Neural progenitor cell (in vitro differentiated cells): ENCODE measurements at regions not wholly inside any gene's neighbourhood (a gene's known extent, or its start where the extent isn't known, plus 50 kb on each side); places are given as distances from the start of the nearest gene placed in this dataset.

Experiments
- DNase-seq: peaks from one replicate; pipeline ENCODE4 v3.0.0-alpha.2; 2016; ENCODE audit warnings: low spot score
- H2AFZ ChIP-seq: fragments of 200-600 bp; sonication (generic); replicated peaks from 2 replicates; pipeline ENCODE4 v1.6.1; 2016; ENCODE audit warnings: antibody characterized with exemption
- H3F3A ChIP-seq: fragments of 200-600 bp; sonication (generic); 2 replicates; pipeline ENCODE4 v1.6.1; 2016; ENCODE audit warnings: antibody characterized with exemption, low read depth
- H3K27ac ChIP-seq: fragments of 200-600 bp; sonication (generic); 2 replicates; pipeline ENCODE4 v1.5.1; 2016; ENCODE audit warnings: mild to moderate bottlenecking
- H3K27me3 ChIP-seq: fragments of 200-600 bp; sonication (generic); 2 replicates; pipeline ENCODE4 v1.6.1; 2016; ENCODE audit warnings: mild to moderate bottlenecking, moderate library complexity
- H3K36me3 ChIP-seq: fragments of 200-600 bp; sonication (generic); 2 replicates; pipeline ENCODE4 v1.5.1; 2016
- H3K4me1 ChIP-seq: fragments of 200-600 bp; sonication (generic); 2 replicates; pipeline ENCODE4 v1.6.1; 2016; ENCODE audit warnings: mixed run types
- H3K4me2 ChIP-seq: fragments of 200-600 bp; sonication (generic); 2 replicates; pipeline ENCODE4 v1.6.1; 2016
- H3K4me3 ChIP-seq: fragments of 200-600 bp; sonication (generic); 2 replicates; pipeline ENCODE4 v1.5.1; 2016
- H3K79me2 ChIP-seq: fragments of 200-600 bp; sonication (generic); 2 replicates; pipeline ENCODE4 v1.6.1; 2016; ENCODE audit warnings: low read depth
- H3K9ac ChIP-seq: fragments of 200-600 bp; sonication (generic); 2 replicates; pipeline ENCODE4 v1.6.1; 2016
- H3K9me3 ChIP-seq: fragments of 200-600 bp; sonication (generic); 2 replicates; pipeline ENCODE4 v1.5.1; 2016; ENCODE audit warnings: low read depth
- H4K20me1 ChIP-seq: fragments of 200-600 bp; sonication (generic); 2 replicates; pipeline ENCODE4 v1.6.1; 2016; ENCODE audit warnings: low read depth
- H3K27ac Mint-ChIP-seq: 3 replicates; pipeline ENCODE4 v1.8.0; 2021; ENCODE audit warnings: mixed read lengths
- H3K27me3 Mint-ChIP-seq: 2 replicates; pipeline ENCODE4 v1.8.0; 2022; ENCODE audit warnings: low read depth, mild to moderate bottlenecking, inconsistent platforms, moderate library complexity, mixed read lengths; ENCODE audit not compliant: insufficient read depth
- H3K36me3 Mint-ChIP-seq: 3 replicates; pipeline ENCODE4 v1.8.0; 2021; ENCODE audit warnings: mixed read lengths
- H3K4me1 Mint-ChIP-seq: 3 replicates; pipeline ENCODE4 v1.8.0; 2021; ENCODE audit warnings: mixed read lengths
- H3K4me3 Mint-ChIP-seq: 3 replicates; pipeline ENCODE4 v1.8.0; 2021; ENCODE audit warnings: mild to moderate bottlenecking, moderate library complexity, mixed read lengths
- H3K9me3 Mint-ChIP-seq: 3 replicates; pipeline ENCODE4 v1.8.0; 2020; ENCODE audit warnings: mixed read lengths
- CTCF ChIP-seq: fragments of 200-600 bp; sonication (generic); IDR thresholded peaks from 2 replicates; pipeline ENCODE4 v1.5.1; 2017; ENCODE audit warnings: antibody characterized with exemption, mild to moderate bottlenecking
- EZH2 ChIP-seq: fragments of 200-600 bp; sonication (generic); IDR thresholded peaks from 2 replicates; pipeline ENCODE4 v1.6.1; 2017; ENCODE audit warnings: antibody characterized with exemption, mild to moderate bottlenecking, moderate library complexity
- EZH2phosphoT487 ChIP-seq: fragments of 200-600 bp; sonication (generic); IDR thresholded peaks from 2 replicates; pipeline ENCODE4 v1.6.1; 2017; ENCODE audit warnings: antibody characterized with exemption

DNA sequence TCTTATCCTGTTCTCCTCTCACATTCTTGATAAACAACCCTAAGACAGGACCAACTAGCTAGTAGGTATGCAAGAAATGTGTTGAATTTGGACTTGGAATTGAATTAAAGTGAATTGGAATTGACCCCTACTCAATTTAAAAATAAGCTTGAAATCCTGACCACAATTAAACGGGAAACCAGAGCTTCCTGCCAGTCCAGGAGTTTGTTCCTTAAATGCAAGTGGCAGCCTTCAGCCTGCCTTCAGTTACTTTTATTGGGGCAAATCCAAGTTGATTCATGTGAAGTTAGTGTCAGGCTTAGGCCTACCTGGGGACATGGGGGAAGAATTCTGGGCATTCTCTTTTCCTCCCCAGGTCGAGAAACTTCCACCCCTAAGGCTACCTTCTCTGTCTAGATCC is 457.6 kb downstream of the BCL11A start:
- no peaks in the 10 kb centered on the region for H3K9me3 ChIP-seq
- no peaks in the 10 kb centered on the region for H3K79me2 ChIP-seq
- H2AFZ ChIP-seq: no peak overlapping the region
- no peaks in the 10 kb centered on the region for H3F3A ChIP-seq
- H3K9ac ChIP-seq: no peak overlapping the region
- peaks cover 7% of the 10 kb centered on the region for H3K27me3 Mint-ChIP-seq
- no peak for TF ChIP-seq EZH2phosphoT487
- TF ChIP-seq CTCF: no peak
- TF ChIP-seq EZH2: no peak
- H3K4me1 ChIP-seq: no peaks in the 10 kb centered on the region
- no peak overlapping the region for H3K4me2 ChIP-seq
- no peaks in the 10 kb centered on the region for H3K36me3 Mint-ChIP-seq
- no peak overlapping the region for H3K27ac ChIP-seq
- H3K27ac Mint-ChIP-seq: no peak overlapping the region
- H3K36me3 ChIP-seq: no peaks in the 10 kb centered on the region
- no peak overlapping the region for H3K4me3 ChIP-seq
- no peak for DNase-seq
- no peaks in the 10 kb centered on the region for H4K20me1 ChIP-seq
- H3K27me3 ChIP-seq: no peaks in the 10 kb centered on the region
- H3K4me3 Mint-ChIP-seq: no peak overlapping the region
- peaks cover 4% of the 10 kb centered on the region for H3K4me1 Mint-ChIP-seq
- no peaks in the 10 kb centered on the region for H3K9me3 Mint-ChIP-seq

- H4K20me1 ChIP-seq: no peaks in the 10 kb centered on the region
- H3K9me3 ChIP-seq: no peaks in the 10 kb centered on the region
- no peaks in the 10 kb centered on the region for H3K9me3 Mint-ChIP-seq
- H3K4me3 Mint-ChIP-seq: no peak overlapping the region
- H2AFZ ChIP-seq: no peak overlapping the region
- no peaks in the 10 kb centered on the region for H3K27me3 ChIP-seq
- no peaks in the 10 kb centered on the region for H3K36me3 Mint-ChIP-seq
- H3K79me2 ChIP-seq: no peaks in the 10 kb centered on the region
- H3K4me3 ChIP-seq: no peak overlapping the region
- no peaks in the 10 kb centered on the region for H3K4me1 ChIP-seq
- no peaks in the 10 kb centered on the region for H3K36me3 ChIP-seq
- H3F3A ChIP-seq: no peaks in the 10 kb centered on the region
- TF ChIP-seq EZH2phosphoT487: no peak
- no peak for TF ChIP-seq EZH2
- no peak for TF ChIP-seq CTCF
- no peak overlapping the region for H3K4me2 ChIP-seq
- peaks cover 6% of the 10 kb centered on the region for H3K27me3 Mint-ChIP-seq
- no peak overlapping the region for H3K9ac ChIP-seq
- H3K4me1 Mint-ChIP-seq: peaks cover 4% of the 10 kb centered on the region
- no peak overlapping the region for H3K27ac ChIP-seq
- DNase-seq: no peak
- no peak overlapping the region for H3K27ac Mint-ChIP-seq
These were observed 458.1 kb downstream of the BCL11A start for GRCh38 chr2:60095202-60095815.

DNA sequence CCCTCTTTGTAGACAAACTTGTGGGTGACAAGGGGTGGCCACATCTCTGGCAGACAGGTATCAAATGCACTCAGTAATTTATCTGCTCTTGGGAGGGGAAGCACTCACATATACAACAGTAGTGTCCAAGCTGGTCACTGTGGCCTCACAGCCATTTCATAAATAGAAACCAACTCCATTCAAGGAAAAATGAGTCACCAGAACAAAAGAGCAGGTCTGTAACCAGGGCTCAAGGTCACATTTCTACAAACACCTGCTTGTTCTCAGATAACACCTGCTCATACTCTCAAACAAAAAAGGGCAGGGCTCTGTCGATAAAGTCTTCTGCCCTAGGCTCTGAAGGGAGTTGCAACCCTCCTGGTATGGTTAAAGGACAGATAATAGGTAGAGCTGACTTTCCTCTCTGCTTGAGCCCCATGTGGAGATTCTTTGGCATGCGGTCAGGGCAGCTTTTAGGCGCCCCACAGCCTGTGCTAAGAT is 459.0 kb downstream of the BCL11A start:
- no peaks in the 10 kb centered on the region for H3K36me3 ChIP-seq
- no peaks in the 10 kb centered on the region for H3K27me3 ChIP-seq
- Mint-ChIP-seq H3K36me3 (no peaks in the 10 kb centered on the region), H3K27me3 (peaks cover 3% of the 10 kb centered on the region), H3K27ac (no peak overlapping the region), H3K9me3 (no peaks in the 10 kb centered on the region), H3K4me3 (no peak overlapping the region), H3K4me1 (peaks cover 4% of the 10 kb centered on the region)
- no peak overlapping the region for H3K4me3 ChIP-seq
- H3F3A ChIP-seq: no peaks in the 10 kb centered on the region
- H3K4me2 ChIP-seq: no peak overlapping the region
- no peak overlapping the region for H2AFZ ChIP-seq
- no peaks in the 10 kb centered on the region for H4K20me1 ChIP-seq
- H3K9me3 ChIP-seq: no peaks in the 10 kb centered on the region
- H3K79me2 ChIP-seq: no peaks in the 10 kb centered on the region
- no peak overlapping the region for H3K27ac ChIP-seq
- DNase-seq: no peak
- TF ChIP-seq EZH2phosphoT487 (no peak), CTCF (no peak), EZH2 (no peak)
- H3K4me1 ChIP-seq: no peaks in the 10 kb centered on the region
- no peak overlapping the region for H3K9ac ChIP-seq
